ENCODE measurements at regions not wholly inside any gene's neighbourhood (a gene's known extent, or its start where the extent isn't known, plus 50 kb on each side); places are given as distances from the start of the nearest gene placed in this dataset.
"Not testable (repeated sequence)": the region's sequence is repeated elsewhere in the genome, so short reads cannot be mapped to it uniquely, and the experiment has no call there.

GRCh38 chr14:51581017-51581881, 70.5 kb upstream of the FRMD6 start:
- 96% methylated on average over 2 of the region's 4 CpGs for WGBS (ENCODE audit: insufficient coverage)
- DNase-seq (ENCODE audit: low read depth in 4 of 6, low spot score in 6 of 6): no peak
- Histone ChIP-seq H3K27ac (ENCODE audit: low read depth, low read length) (no peak overlapping the region), H3K4me3 (ENCODE audit: low read depth, low read length) (no peak overlapping the region), H3K9me3 (ENCODE audit: control insufficient read depth, insufficient read depth, low read length) (no peaks in the 10 kb centered on the region), H3K36me3 (ENCODE audit: control insufficient read depth, insufficient read depth, low read length) (no peaks in the 10 kb centered on the region), H3K27me3 (ENCODE audit: control insufficient read depth, insufficient read depth, low read length) (no peaks in the 10 kb centered on the region), H3K4me1 (ENCODE audit: control insufficient read depth, insufficient read depth, low read length) (no peaks in the 10 kb centered on the region)

DNA sequence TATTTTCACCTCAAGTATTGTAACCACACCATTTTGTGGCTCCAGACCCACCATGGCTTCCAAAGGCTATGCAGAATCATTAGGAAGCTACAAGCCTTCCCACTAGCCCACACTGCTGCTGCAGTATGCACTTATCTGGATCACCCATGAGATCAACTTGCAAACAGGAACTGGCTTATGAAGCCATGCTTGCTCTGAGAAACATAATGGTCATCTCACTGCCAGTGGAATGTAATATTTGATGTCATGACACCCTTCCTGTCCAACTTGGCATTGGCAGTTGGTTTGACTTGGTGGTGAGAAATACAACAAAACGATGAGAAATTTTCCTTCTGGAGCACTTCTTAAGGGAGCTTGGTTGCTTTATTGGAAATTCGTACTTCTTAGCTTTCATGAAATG, 69.3 kb upstream of the FRMD6 start:
- no peaks in the 10 kb centered on the region for H3K27me3 ChIP-seq (ENCODE audit: control insufficient read depth, insufficient read depth, low read length)
- H3K4me1 ChIP-seq (ENCODE audit: control insufficient read depth, insufficient read depth, low read length): no peaks in the 10 kb centered on the region
- no peak overlapping the region for H3K27ac ChIP-seq (ENCODE audit: low read depth, low read length)
- no peak overlapping the region for H3K4me3 ChIP-seq (ENCODE audit: low read depth, low read length)
- no peaks in the 10 kb centered on the region for H3K36me3 ChIP-seq (ENCODE audit: control insufficient read depth, insufficient read depth, low read length)
- no peaks in the 10 kb centered on the region for H3K9me3 ChIP-seq (ENCODE audit: control insufficient read depth, insufficient read depth, low read length)
- DNase-seq (ENCODE audit: low read depth in 4 of 6, low spot score in 6 of 6): no peak
- WGBS (ENCODE audit: insufficient coverage): no CpG with 5 or more reads among the region's 2 CpGs

DNA sequence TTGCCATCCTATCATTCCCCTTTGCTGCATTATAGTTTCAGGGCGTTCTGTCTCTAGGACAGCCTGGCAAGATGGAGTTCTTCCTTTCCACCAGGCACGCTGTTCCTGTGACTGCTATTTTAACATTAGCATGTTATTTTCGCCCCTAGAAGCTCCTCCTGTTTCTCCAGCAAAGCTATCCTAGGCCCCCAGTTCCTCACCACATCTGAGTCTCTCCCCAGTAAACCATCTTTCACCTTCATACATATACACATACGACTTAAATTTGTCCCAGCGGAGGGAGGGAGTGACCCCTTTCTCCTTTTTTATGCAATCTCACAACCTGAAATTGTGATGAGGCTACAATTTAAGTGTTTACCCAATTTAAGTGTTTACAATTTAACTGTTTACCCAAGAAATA, 66.7 kb upstream of the FRMD6 start:
- H3K36me3 ChIP-seq (ENCODE audit: control insufficient read depth, insufficient read depth, low read length): no peaks in the 10 kb centered on the region
- WGBS (ENCODE audit: insufficient coverage): 68% methylated on average over 4 of the region's 5 CpGs
- no peak overlapping the region for H3K27ac ChIP-seq (ENCODE audit: low read depth, low read length)
- H3K9me3 ChIP-seq (ENCODE audit: control insufficient read depth, insufficient read depth, low read length): no peaks in the 10 kb centered on the region
- H3K27me3 ChIP-seq (ENCODE audit: control insufficient read depth, insufficient read depth, low read length): no peaks in the 10 kb centered on the region
- H3K4me1 ChIP-seq (ENCODE audit: control insufficient read depth, insufficient read depth, low read length): no peaks in the 10 kb centered on the region
- H3K4me3 ChIP-seq (ENCODE audit: low read depth, low read length): no peak overlapping the region
- no peak for DNase-seq (ENCODE audit: low read depth in 4 of 6, low spot score in 6 of 6)

DNA sequence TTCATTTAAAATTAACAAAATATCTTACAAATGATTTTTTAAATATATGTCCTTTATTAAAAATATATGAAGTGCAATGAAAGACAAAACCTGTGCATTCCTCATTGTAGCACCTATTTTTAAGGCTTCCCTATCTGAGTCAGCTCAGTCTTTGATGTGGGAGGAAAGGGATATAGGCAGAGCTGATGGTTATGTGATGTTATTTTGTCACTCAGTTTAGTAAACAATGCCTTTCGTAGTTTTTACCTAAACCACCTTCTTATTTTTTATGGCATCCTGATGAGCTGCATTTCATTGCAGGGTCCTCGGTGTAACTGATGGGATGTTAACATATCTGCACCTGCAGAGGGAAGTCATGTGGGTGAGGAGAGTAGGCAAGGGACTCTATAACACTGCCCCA, 58.9 kb upstream of the FRMD6 start:
- no CpG with 5 or more reads among the region's 2 CpGs for WGBS (ENCODE audit: insufficient coverage)
- DNase-seq (ENCODE audit: low read depth in 4 of 6, low spot score in 6 of 6): no peak
- H3K4me3 ChIP-seq (ENCODE audit: low read depth, low read length): no peak overlapping the region
- H3K4me1 ChIP-seq (ENCODE audit: control insufficient read depth, insufficient read depth, low read length): no peaks in the 10 kb centered on the region
- H3K27me3 ChIP-seq (ENCODE audit: control insufficient read depth, insufficient read depth, low read length): no peaks in the 10 kb centered on the region
- H3K36me3 ChIP-seq (ENCODE audit: control insufficient read depth, insufficient read depth, low read length): no peaks in the 10 kb centered on the region
- H3K9me3 ChIP-seq (ENCODE audit: control insufficient read depth, insufficient read depth, low read length): no peaks in the 10 kb centered on the region
- H3K27ac ChIP-seq (ENCODE audit: low read depth, low read length): no peak overlapping the region

GRCh38 chr14:51593397-51593796, 58.3 kb upstream of the FRMD6 start:
- no peak overlapping the region for H3K27ac ChIP-seq (ENCODE audit: low read depth, low read length)
- no peak overlapping the region for H3K4me3 ChIP-seq (ENCODE audit: low read depth, low read length)
- 47% methylated on average over 2 of the region's 5 CpGs for WGBS (ENCODE audit: insufficient coverage)
- H3K4me1 ChIP-seq (ENCODE audit: control insufficient read depth, insufficient read depth, low read length): no peaks in the 10 kb centered on the region
- no peaks in the 10 kb centered on the region for H3K36me3 ChIP-seq (ENCODE audit: control insufficient read depth, insufficient read depth, low read length)
- no peaks in the 10 kb centered on the region for H3K27me3 ChIP-seq (ENCODE audit: control insufficient read depth, insufficient read depth, low read length)
- H3K9me3 ChIP-seq (ENCODE audit: control insufficient read depth, insufficient read depth, low read length): no peaks in the 10 kb centered on the region
- peak in 1 of 6 donors; percentile 62 for DNase-seq (ENCODE audit: low read depth in 4 of 6, low spot score in 6 of 6)

DNA sequence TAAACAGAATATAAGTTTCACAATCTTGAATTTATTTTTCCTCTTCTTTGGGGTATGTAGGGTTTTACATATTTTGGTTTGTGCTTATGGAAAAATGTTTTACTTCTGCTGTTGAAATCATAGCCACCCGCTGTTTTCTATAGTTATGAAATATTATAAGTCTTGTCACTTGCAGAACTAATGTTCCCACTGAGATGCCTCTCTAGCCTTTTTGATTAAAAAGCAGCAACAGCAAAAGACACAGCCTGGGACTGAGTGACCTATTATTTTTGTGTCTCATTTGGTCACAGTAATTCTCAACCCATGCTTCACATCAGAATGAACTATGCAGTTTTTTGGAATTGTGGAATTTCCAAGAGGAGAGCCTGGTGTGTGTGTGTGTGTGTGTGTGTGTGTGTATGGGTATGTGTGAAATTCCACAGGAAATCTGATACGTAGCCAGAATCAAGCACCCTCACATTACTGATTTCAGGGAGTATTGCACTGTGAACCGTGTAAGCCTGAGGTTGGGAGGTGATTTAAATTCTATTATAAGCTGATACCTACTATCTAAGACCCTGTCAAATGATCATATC, 55.7 kb upstream of the FRMD6 start:
- WGBS (ENCODE audit: insufficient coverage): no CpG with 5 or more reads among the region's 3 CpGs
- no peaks in the 10 kb centered on the region for H3K36me3 ChIP-seq (ENCODE audit: control insufficient read depth, insufficient read depth, low read length)
- H3K4me1 ChIP-seq (ENCODE audit: control insufficient read depth, insufficient read depth, low read length): peaks cover 3% of the 10 kb centered on the region
- no peaks in the 10 kb centered on the region for H3K27me3 ChIP-seq (ENCODE audit: control insufficient read depth, insufficient read depth, low read length)
- peak in 1 of 6 donors; percentile 70 for DNase-seq (ENCODE audit: low read depth in 4 of 6, low spot score in 6 of 6)
- peak overlapping the region; percentile 36 for H3K27ac ChIP-seq (ENCODE audit: low read depth, low read length)
- H3K9me3 ChIP-seq (ENCODE audit: control insufficient read depth, insufficient read depth, low read length): no peaks in the 10 kb centered on the region
- H3K4me3 ChIP-seq (ENCODE audit: low read depth, low read length): no peak overlapping the region

- Histone ChIP-seq H3K27ac (ENCODE audit: low read depth, low read length) (peak overlapping the region; percentile 36), H3K27me3 (ENCODE audit: control insufficient read depth, insufficient read depth, low read length) (no peaks in the 10 kb centered on the region)
- 92% methylated on average over 4 of the region's 6 CpGs for WGBS (ENCODE audit: insufficient coverage)
Measured at GRCh38 chr14:51596488-51597117, 55.1 kb upstream of the FRMD6 start.

GRCh38 chr14:51597261-51598001, 54.3 kb upstream of the FRMD6 start:
- 100% methylated on average over 6 of the region's 7 CpGs for WGBS (ENCODE audit: insufficient coverage)
- Histone ChIP-seq H3K36me3 (ENCODE audit: control insufficient read depth, insufficient read depth, low read length) (no peaks in the 10 kb centered on the region), H3K27ac (ENCODE audit: low read depth, low read length) (no peak overlapping the region)

More at GRCh38 chr14:51596488-51597117, 55.1 kb upstream of the FRMD6 start:
- H3K4me1 ChIP-seq (ENCODE audit: control insufficient read depth, insufficient read depth, low read length): peaks cover 3% of the 10 kb centered on the region
- no peak overlapping the region for H3K4me3 ChIP-seq (ENCODE audit: low read depth, low read length)
- no peaks in the 10 kb centered on the region for H3K9me3 ChIP-seq (ENCODE audit: control insufficient read depth, insufficient read depth, low read length)
- no peaks in the 10 kb centered on the region for H3K36me3 ChIP-seq (ENCODE audit: control insufficient read depth, insufficient read depth, low read length)
- no peak for DNase-seq (ENCODE audit: low read depth in 4 of 6, low spot score in 6 of 6)

GRCh38 chr14:51598924-51599600, 52.6 kb upstream of the FRMD6 start:
- H3K27ac ChIP-seq (ENCODE audit: low read depth, low read length); H3K36me3 ChIP-seq (ENCODE audit: control insufficient read depth, insufficient read depth, low read length); H3K27me3 ChIP-seq (ENCODE audit: control insufficient read depth, insufficient read depth, low read length); DNase-seq (ENCODE audit: low read depth in 4 of 6, low spot score in 6 of 6); H3K9me3 ChIP-seq (ENCODE audit: control insufficient read depth, insufficient read depth, low read length); H3K4me1 ChIP-seq (ENCODE audit: control insufficient read depth, insufficient read depth, low read length); H3K4me3 ChIP-seq (ENCODE audit: low read depth, low read length): not testable (repeated sequence)
- no CpG with 5 or more reads among the region's 1 CpG for whole genome bisulfite sequencing (ENCODE audit: insufficient coverage)

More at GRCh38 chr14:51597261-51598001, 54.3 kb upstream of the FRMD6 start:
- Histone ChIP-seq H3K27me3 (ENCODE audit: control insufficient read depth, insufficient read depth, low read length) (no peaks in the 10 kb centered on the region), H3K4me3 (ENCODE audit: low read depth, low read length) (no peak overlapping the region), H3K9me3 (ENCODE audit: control insufficient read depth, insufficient read depth, low read length) (no peaks in the 10 kb centered on the region), H3K4me1 (ENCODE audit: control insufficient read depth, insufficient read depth, low read length) (peaks cover 3% of the 10 kb centered on the region)
- no peak for DNase-seq (ENCODE audit: low read depth in 4 of 6, low spot score in 6 of 6)

Data from spinal cord (tissue), 9 donors.